HG02759 (cell line): ENCODE measurements at regions not wholly inside any gene's neighbourhood (a gene's known extent, or its start where the extent isn't known, plus 50 kb on each side); places are given as distances from the start of the nearest gene placed in this dataset.
"Not testable (repeated sequence)": the region's sequence is repeated elsewhere in the genome, so short reads cannot be mapped to it uniquely, and the experiment has no call there.

Experiments used
- ATAC-seq: cut with Tn5 transposase; IDR thresholded peaks from one replicate; pipeline ENCODE4 v1.9.1; 2021; ENCODE audit warnings: mild to moderate bottlenecking, moderate library complexity; ENCODE audit not compliant: unreplicated experiment

GRCh38 chr18:40356168-40356567 is 1598.9 kb upstream of the PIK3C3 start:
- ATAC-seq: no peak

GRCh38 chr18:40355726-40356125 is 1599.3 kb upstream of the PIK3C3 start:
- no peak for ATAC-seq

GRCh38 chr18:40348196-40348595 is 1606.8 kb upstream of the PIK3C3 start:
- ATAC-seq: no peak

- no peak for ATAC-seq
These were observed 1607.8 kb upstream of the PIK3C3 start for GRCh38 chr18:40347261-40347660.

GRCh38 chr18:40346146-40346545 is 1608.9 kb upstream of the PIK3C3 start:
- ATAC-seq: no peak

- ATAC-seq: no peak
These were observed 1613.3 kb upstream of the PIK3C3 start for GRCh38 chr18:40341701-40342100.

GRCh38 chr18:40338284-40338683 is 1616.8 kb upstream of the PIK3C3 start:
- ATAC-seq: no peak

GRCh38 chr18:40326985-40327384 is 1628.0 kb upstream of the PIK3C3 start:
- ATAC-seq: no peak

- no peak for ATAC-seq
These were observed 1629.0 kb upstream of the PIK3C3 start for GRCh38 chr18:40325988-40326387.

GRCh38 chr18:40314199-40314598 is 1640.8 kb upstream of the PIK3C3 start:
- ATAC-seq: no peak

GRCh38 chr18:40313030-40313642 is 1641.9 kb upstream of the PIK3C3 start:
- ATAC-seq: no peak

GRCh38 chr18:40307627-40308026 is 1647.4 kb upstream of the PIK3C3 start:
- ATAC-seq: no peak

- ATAC-seq: no peak
These were observed 1658.2 kb upstream of the PIK3C3 start for GRCh38 chr18:40296717-40297413.

GRCh38 chr18:40292985-40293710 is 1661.9 kb upstream of the PIK3C3 start:
- no peak for ATAC-seq

- ATAC-seq: no peak
These were observed 1671.5 kb upstream of the PIK3C3 start for GRCh38 chr18:40283560-40283959.

GRCh38 chr18:40281356-40281755 is 1673.7 kb upstream of the PIK3C3 start:
- not testable (repeated sequence) for ATAC-seq

- no peak for ATAC-seq
These were observed 1680.3 kb upstream of the PIK3C3 start for GRCh38 chr18:40274618-40275196.

GRCh38 chr18:40272630-40273231 is 1682.3 kb upstream of the PIK3C3 start:
- no peak for ATAC-seq

GRCh38 chr18:40259115-40259835 is 1695.8 kb upstream of the PIK3C3 start:
- ATAC-seq: no peak

GRCh38 chr18:40258311-40258710 is 1696.7 kb upstream of the PIK3C3 start:
- ATAC-seq: no peak

GRCh38 chr18:40250236-40250635 is 1704.8 kb upstream of the PIK3C3 start:
- ATAC-seq: no peak
